DND-41 (cell line): ENCODE measurements at regions not wholly inside any gene's neighbourhood (a gene's known extent, or its start where the extent isn't known, plus 50 kb on each side); places are given as distances from the start of the nearest gene placed in this dataset.

ENCODE experiments used
- ATAC-seq: fragments of 200-7000 bp; cut with Tn5 transposase; 3 replicates; pipeline ENCODE4 v1.9.1; 2021; ENCODE audit warnings: low read depth; ENCODE audit not compliant: insufficient read depth
- DNase-seq: peaks from one replicate; pipeline ENCODE4 v3.0.0-alpha.2; 2020
- H2AFZ ChIP-seq: 2 replicates; pipeline ENCODE4 v1.6.0; 2012; ENCODE audit warnings: low read depth, low read length
- H3K27ac ChIP-seq: 2 replicates; pipeline ENCODE4 v1.5.1; 2012; ENCODE audit warnings: low read length, inconsistent platforms
- H3K27me3 ChIP-seq: fragments of 200-600 bp; sonication (generic); 2 replicates; pipeline ENCODE4 v1.6.0; 2012; ENCODE audit warnings: low read length, mild to moderate bottlenecking, inconsistent platforms; ENCODE audit not compliant: insufficient read depth, poor library complexity
- H3K36me3 ChIP-seq: 2 replicates; pipeline ENCODE4 v1.5.1; 2012; ENCODE audit warnings: low read length, inconsistent platforms; ENCODE audit not compliant: insufficient read depth
- H3K4me1 ChIP-seq: 2 replicates; pipeline ENCODE4 v1.5.1; 2012; ENCODE audit warnings: mild to moderate bottlenecking, low read length; ENCODE audit not compliant: insufficient read depth
- H3K4me2 ChIP-seq: 2 replicates; pipeline ENCODE4 v1.6.0; 2012; ENCODE audit warnings: mild to moderate bottlenecking, moderate library complexity, low read length, inconsistent platforms; ENCODE audit not compliant: insufficient read depth
- H3K4me3 ChIP-seq, 2 experiments: fragments of 200-600 bp in 1 of 2; shearing (Covaris generic) in 1 of 2; 2 replicates each; pipeline ENCODE4 v1.5.1; 2012 to 2016; ENCODE audit warnings: inconsistent platforms in 2 of 2, low read length in 2 of 2, mild to moderate bottlenecking in 2 of 2, low read depth in 1 of 2, moderate library complexity in 1 of 2
- H3K79me2 ChIP-seq: 2 replicates; pipeline ENCODE4 v1.6.0; 2012; ENCODE audit warnings: low read length, inconsistent platforms; ENCODE audit not compliant: insufficient read depth
- H3K9ac ChIP-seq: 2 replicates; pipeline ENCODE4 v1.6.0; 2012; ENCODE audit warnings: low read depth, mild to moderate bottlenecking, inconsistent platforms, low read length, moderate library complexity
- H3K9me3 ChIP-seq: 2 replicates; pipeline ENCODE4 v1.5.1; 2012; ENCODE audit warnings: low read length, moderate library complexity, mild to moderate bottlenecking, inconsistent platforms; ENCODE audit not compliant: insufficient read depth, severe bottlenecking
- H4K20me1 ChIP-seq: 2 replicates; pipeline ENCODE4 v1.6.0; 2012; ENCODE audit warnings: low read length; ENCODE audit not compliant: insufficient read depth
- EZH2 ChIP-seq: IDR thresholded peaks from 3 replicates; pipeline ENCODE4 v1.6.1; 2012; ENCODE audit warnings: borderline replicate concordance, low read depth, mild to moderate bottlenecking, moderate library complexity, low read length, inconsistent platforms; ENCODE audit not compliant: severe bottlenecking
- TF ChIP-seq, protein P1 (sequence below): IDR thresholded peaks from 2 replicates; pipeline ENCODE4 v1.5.1; 2012; ENCODE audit warnings: borderline replicate concordance, low read length, moderate library complexity, mild to moderate bottlenecking; ENCODE audit not compliant: poor library complexity, severe bottlenecking; ENCODE audit errors: extremely low read depth

DNA sequence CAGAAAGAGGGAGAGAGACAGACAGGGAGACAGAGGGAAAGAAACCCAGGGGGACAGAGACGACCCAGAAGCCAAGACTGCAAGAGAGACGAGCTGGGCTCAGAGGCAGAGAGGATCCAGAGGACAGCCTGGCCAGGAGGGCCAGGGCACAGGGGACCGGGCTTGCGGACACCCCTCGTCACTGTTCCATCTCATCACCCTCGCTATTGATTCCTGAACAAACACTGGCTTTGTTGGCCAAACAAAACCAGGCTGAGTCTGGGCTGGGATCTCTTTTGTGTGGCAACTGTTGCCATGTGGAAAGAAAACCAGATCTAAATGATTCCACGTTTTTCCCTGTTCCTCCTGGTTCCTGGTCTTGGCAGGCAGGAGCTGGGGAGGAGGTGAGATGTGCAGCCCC, 339.4 kb downstream of the MN1 start:
- H3K9ac ChIP-seq, result no peak overlapping the region
- no peak for DNase-seq
- no peak for TF ChIP-seq EZH2
- no peaks in the 10 kb centered on the region for H3K36me3 ChIP-seq
- H3K4me3 ChIP-seq, result no peak overlapping the region
- no peak overlapping the region for H2AFZ ChIP-seq
- H4K20me1 ChIP-seq, result no peaks in the 10 kb centered on the region; the same call in 1 of the 2 replicates
- no peak overlapping the region for H3K27ac ChIP-seq
- no peaks in the 10 kb centered on the region for H3K4me1 ChIP-seq
- H3K9me3 ChIP-seq, result no peaks in the 10 kb centered on the region
- H3K79me2 ChIP-seq, result no peaks in the 10 kb centered on the region
- H3K4me2 ChIP-seq, result no peak overlapping the region
- H3K27me3 ChIP-seq, result peaks cover 10% of the 10 kb centered on the region
- ATAC-seq, result no peak

DNA sequence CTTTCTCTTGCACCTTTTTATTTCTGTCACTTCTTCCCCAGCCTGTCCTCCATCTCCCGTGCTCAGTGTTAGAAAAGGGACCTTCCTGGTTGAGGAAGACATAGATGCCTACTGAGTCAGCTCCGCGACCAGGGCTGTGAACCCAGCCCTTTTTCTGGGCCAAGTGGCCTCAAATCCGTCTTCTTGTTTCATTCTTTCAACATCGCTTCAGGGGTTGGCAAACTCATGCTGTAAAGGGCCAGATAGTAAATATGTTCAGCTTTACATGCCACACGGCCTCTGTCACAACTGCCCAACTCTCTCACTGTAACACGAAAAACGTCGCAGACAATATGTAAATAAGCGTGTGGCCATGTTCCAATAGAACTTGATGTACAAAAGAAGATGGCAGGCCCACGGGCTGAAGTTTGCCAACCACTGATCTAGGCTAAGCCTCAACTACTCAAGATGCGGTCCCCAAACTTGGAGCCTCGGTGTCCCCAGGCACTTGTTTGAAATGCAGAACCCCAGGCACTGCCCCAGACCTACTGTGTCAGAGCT, 338.4 kb downstream of the MN1 start:
- DNase-seq, result no peak
- no peak overlapping the region for H2AFZ ChIP-seq
- H3K4me1 ChIP-seq, result no peaks in the 10 kb centered on the region
- no peak for ATAC-seq
- H4K20me1 ChIP-seq, result no peaks in the 10 kb centered on the region; the same call in 1 of the 2 replicates
- TF ChIP-seq EZH2, result no peak
- TF ChIP-seq, protein P1, sequence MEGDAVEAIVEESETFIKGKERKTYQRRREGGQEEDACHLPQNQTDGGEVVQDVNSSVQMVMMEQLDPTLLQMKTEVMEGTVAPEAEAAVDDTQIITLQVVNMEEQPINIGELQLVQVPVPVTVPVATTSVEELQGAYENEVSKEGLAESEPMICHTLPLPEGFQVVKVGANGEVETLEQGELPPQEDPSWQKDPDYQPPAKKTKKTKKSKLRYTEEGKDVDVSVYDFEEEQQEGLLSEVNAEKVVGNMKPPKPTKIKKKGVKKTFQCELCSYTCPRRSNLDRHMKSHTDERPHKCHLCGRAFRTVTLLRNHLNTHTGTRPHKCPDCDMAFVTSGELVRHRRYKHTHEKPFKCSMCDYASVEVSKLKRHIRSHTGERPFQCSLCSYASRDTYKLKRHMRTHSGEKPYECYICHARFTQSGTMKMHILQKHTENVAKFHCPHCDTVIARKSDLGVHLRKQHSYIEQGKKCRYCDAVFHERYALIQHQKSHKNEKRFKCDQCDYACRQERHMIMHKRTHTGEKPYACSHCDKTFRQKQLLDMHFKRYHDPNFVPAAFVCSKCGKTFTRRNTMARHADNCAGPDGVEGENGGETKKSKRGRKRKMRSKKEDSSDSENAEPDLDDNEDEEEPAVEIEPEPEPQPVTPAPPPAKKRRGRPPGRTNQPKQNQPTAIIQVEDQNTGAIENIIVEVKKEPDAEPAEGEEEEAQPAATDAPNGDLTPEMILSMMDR, result no peak
- no peak overlapping the region for H3K4me2 ChIP-seq
- no peak overlapping the region for H3K27ac ChIP-seq
- no peaks in the 10 kb centered on the region for H3K79me2 ChIP-seq
- H3K9me3 ChIP-seq, result no peaks in the 10 kb centered on the region
- H3K9ac ChIP-seq, result no peak overlapping the region
- no peaks in the 10 kb centered on the region for H3K36me3 ChIP-seq
- H3K4me3 ChIP-seq, result no peak overlapping the region
- H3K27me3 ChIP-seq, result peaks cover 10% of the 10 kb centered on the region

DNA sequence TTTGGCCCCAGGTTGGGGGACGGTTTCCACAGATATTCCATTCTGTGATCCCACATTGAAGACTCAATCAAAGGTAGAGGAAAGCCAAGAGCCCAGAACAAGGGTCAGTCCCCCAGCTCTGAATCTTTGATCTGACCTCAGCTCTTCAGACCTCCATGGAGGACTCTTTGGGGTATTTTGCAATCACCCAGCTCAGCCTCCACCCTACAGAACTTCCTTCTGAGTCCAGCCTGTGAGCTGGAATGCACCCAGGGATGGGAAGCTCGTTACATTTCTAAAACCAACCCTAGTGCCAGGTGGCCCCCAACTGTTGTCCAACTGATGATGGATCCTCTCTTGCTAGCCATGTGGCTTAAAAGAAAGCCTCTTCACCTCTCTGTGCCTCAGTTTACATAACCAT, 335.3 kb downstream of the MN1 start:
- H3K36me3 ChIP-seq, result no peaks in the 10 kb centered on the region
- TF ChIP-seq, protein P1, result no peak
- TF ChIP-seq EZH2, result no peak
- H3K27ac ChIP-seq, result no peak overlapping the region
- no peak overlapping the region for H3K4me3 ChIP-seq
- no peak overlapping the region for H3K4me2 ChIP-seq
- H3K9me3 ChIP-seq, result no peaks in the 10 kb centered on the region
- H3K4me1 ChIP-seq, result no peaks in the 10 kb centered on the region
- H3K9ac ChIP-seq, result no peak overlapping the region
- H3K27me3 ChIP-seq, result peaks cover 3% of the 10 kb centered on the region
- no peaks in the 10 kb centered on the region; the same call in 1 of the 2 replicates for H4K20me1 ChIP-seq
- H2AFZ ChIP-seq, result no peak overlapping the region
- ATAC-seq, result no peak
- H3K79me2 ChIP-seq, result no peaks in the 10 kb centered on the region
- DNase-seq, result no peak

DNA sequence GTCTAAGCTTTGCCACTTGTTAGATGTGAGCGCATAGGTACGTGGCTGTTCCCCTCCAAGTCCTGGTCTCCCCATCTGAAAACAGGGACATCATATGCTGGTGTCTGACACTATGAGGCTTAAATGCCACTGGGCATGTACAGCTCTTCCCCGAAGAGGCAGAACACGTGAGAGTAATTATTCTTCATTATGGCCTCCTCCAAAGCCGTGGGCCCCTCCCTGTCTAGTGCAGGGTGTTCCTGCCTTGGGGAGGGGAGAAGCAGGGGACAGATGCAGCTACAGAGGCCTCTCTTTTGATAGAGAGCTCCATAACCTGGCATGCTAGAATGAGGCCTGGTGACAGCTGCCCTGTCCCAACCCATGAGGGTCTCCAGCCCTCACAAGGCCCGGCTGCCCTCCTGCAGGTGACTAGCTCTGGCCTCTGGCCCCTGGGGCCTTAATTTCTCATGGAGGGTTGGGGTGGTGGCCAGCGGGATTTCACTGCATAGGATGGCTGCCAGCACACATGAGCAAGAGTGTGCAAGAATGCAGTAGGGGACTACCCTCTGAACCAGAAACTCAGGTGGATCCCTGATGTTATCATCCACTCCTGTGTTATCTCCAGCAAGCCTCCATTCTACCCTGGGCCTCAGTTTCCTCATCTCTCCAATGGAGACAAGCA, 334.6 kb downstream of the MN1 start:
- ATAC-seq (no peak), DNase-seq (no peak)
- Histone ChIP-seq H3K4me1 (no peaks in the 10 kb centered on the region), H3K79me2 (no peaks in the 10 kb centered on the region), H2AFZ (no peak overlapping the region), H3K27me3 (no peaks in the 10 kb centered on the region), H3K9me3 (no peaks in the 10 kb centered on the region), H3K27ac (no peak overlapping the region), H4K20me1 (no peaks in the 10 kb centered on the region; the same call in 1 of the 2 replicates), H3K4me2 (no peak overlapping the region), H3K36me3 (no peaks in the 10 kb centered on the region), H3K4me3 (no peak overlapping the region), H3K9ac (no peak overlapping the region)
- TF ChIP-seq, protein P1, result no peak
